GM12873 (cell line): ENCODE measurements at regions not wholly inside any gene's neighbourhood (a gene's known extent, or its start where the extent isn't known, plus 50 kb on each side); places are given as distances from the start of the nearest gene placed in this dataset.

ENCODE experiments used
- TF ChIP-seq, protein P1 (sequence below): IDR thresholded peaks from 2 replicates; pipeline ENCODE4 v1.5.1; 2012; ENCODE audit warnings: low read depth, mild to moderate bottlenecking, moderate library complexity, low read length, control low read depth; ENCODE audit not compliant: insufficient read depth; ENCODE audit errors: missing control alignments

DNA sequence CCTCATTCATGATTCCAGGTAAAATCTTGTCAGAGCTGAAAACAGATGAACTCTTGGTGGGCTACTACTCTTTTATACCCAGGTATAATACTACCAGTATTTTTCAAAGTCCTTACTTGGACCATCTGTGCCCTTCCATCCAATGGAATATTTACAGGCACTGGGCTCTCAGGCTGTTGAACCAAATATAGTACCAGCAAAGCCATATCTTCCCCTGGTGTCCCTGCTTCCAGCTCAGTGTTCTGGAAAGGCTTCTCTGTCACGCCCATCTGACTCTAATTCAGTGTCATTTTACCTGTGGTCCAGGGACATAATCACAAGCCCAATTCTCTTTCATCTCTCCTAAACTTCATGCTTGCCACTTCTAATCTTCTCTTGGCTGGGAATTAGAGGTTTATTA, 119.2 kb upstream of the STK17B start:
- TF ChIP-seq, protein P1, sequence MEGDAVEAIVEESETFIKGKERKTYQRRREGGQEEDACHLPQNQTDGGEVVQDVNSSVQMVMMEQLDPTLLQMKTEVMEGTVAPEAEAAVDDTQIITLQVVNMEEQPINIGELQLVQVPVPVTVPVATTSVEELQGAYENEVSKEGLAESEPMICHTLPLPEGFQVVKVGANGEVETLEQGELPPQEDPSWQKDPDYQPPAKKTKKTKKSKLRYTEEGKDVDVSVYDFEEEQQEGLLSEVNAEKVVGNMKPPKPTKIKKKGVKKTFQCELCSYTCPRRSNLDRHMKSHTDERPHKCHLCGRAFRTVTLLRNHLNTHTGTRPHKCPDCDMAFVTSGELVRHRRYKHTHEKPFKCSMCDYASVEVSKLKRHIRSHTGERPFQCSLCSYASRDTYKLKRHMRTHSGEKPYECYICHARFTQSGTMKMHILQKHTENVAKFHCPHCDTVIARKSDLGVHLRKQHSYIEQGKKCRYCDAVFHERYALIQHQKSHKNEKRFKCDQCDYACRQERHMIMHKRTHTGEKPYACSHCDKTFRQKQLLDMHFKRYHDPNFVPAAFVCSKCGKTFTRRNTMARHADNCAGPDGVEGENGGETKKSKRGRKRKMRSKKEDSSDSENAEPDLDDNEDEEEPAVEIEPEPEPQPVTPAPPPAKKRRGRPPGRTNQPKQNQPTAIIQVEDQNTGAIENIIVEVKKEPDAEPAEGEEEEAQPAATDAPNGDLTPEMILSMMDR = no peak

- TF ChIP-seq, protein P1 = no peak
Observed at GRCh38 chr2:196291426-196291825, 120.0 kb upstream of the STK17B start.

- TF ChIP-seq, protein P1 = no peak
Observed at GRCh38 chr2:196291873-196292800, 120.8 kb upstream of the STK17B start.

DNA sequence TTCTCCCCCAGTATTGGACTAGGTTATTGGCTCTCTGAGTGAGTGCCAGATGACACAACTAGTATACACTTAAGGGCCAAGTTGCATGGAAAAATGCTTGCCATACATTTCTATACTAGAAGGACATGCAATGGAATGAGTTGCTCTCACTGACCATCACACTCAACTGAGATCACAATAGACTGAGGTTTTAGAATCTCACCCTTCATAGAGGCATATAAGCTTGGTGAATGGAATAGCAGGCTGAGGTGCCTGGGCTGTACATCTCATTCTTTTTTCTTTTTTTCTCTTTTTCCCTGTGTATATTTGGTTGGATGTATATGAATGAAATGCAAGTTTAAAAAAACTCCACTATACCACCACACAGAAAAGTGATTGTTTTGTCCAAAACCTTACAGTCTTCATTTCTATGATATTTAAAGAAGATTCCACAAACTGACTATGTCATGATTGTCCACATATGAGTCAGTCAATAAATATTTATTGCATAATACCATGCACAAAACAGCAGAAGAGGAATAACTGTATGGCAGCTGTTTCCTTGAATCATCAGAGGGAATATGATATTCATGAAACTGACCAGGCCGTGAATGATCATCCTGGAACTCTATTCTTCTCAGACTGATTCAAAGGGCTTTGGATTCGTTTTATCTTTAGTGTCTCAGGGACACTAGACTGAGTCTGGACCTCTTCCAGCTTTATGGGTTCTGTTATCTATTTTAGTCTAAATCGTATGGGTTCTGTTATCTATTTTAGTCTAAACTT, 122.6 kb upstream of the STK17B start:
- TF ChIP-seq, protein P1 = no peak

- TF ChIP-seq, protein P1 = no peak
Observed at GRCh38 chr2:196294516-196294909, 123.1 kb upstream of the STK17B start.

- TF ChIP-seq, protein P1 = no peak
Observed at GRCh38 chr2:196295005-196295404, 123.6 kb upstream of the STK17B start.

GRCh38 chr2:196298106-196298723, 126.8 kb upstream of the STK17B start:
- TF ChIP-seq, protein P1 = peak; percentile 45
